Sigmoid colon (tissue), 6 donors: ENCODE measurements at regions not wholly inside any gene's neighbourhood (a gene's known extent, or its start where the extent isn't known, plus 50 kb on each side); places are given as distances from the start of the nearest gene placed in this dataset.

Experiments used
- DNase-seq: peaks from one replicate; pipeline ENCODE4 v3.0.0-alpha.2; 2019
- H3K27ac ChIP-seq, 4 donors: fragments of 200-600 bp; sonication (generic); one replicate each; pipeline ENCODE4 v1.5.1; 2016 to 2019; ENCODE audit warnings: mild to moderate bottlenecking in 1 of 4
- H3K27me3 ChIP-seq, 3 donors: fragments of 200-600 bp; sonication (generic); one replicate each; pipeline ENCODE4 v1.5.1; 2019; ENCODE audit warnings: mild to moderate bottlenecking in 1 of 3
- H3K36me3 ChIP-seq, 4 donors: fragments of 200-600 bp; sonication (generic); one replicate each; pipeline ENCODE4 v1.5.1; 2016 to 2019
- H3K4me1 ChIP-seq, 4 donors: fragments of 200-600 bp; sonication (generic); one replicate each; pipeline ENCODE4 v1.5.1; 2017 to 2019
- H3K4me3 ChIP-seq, 4 donors: fragments of 200-600 bp; sonication (generic); one replicate each; pipeline ENCODE4 v1.5.1; 2017 to 2019; ENCODE audit warnings: mild to moderate bottlenecking in 2 of 4, moderate library complexity in 1 of 4
- H3K9me3 ChIP-seq, 4 donors: fragments of 200-600 bp in 3 of 4; sonication (generic) in 3 of 4; one replicate each; pipeline versions ENCODE4 v1.5.1 to v1.6.1; 2013 to 2019
- CTCF ChIP-seq, 4 experiments: fragments of 450-650 bp in 3 of 4; fragments of 200-600 bp in 1 of 4; IDR thresholded peaks; one replicate each; pipeline ENCODE4 v1.5.1; 2016 to 2019; ENCODE audit warnings: antibody characterized with exemption in 4 of 4, mild to moderate bottlenecking in 3 of 4, moderate library complexity in 2 of 4
- EP300 ChIP-seq, 4 donors: sonication (generic); formaldehyde crosslinking; IDR thresholded peaks; one replicate each; pipeline ENCODE4 v1.6.1; 2017; ENCODE audit warnings: antibody characterized with exemption in 4 of 4
- POLR2A ChIP-seq, 2 donors: fragments of 450-650 bp; IDR thresholded peaks; one replicate each; pipeline ENCODE4 v1.6.1; 2016; ENCODE audit warnings: antibody characterized with exemption in 2 of 2, mild to moderate bottlenecking in 2 of 2, moderate library complexity in 2 of 2
- POLR2AphosphoS5 ChIP-seq, 4 donors: sonication (generic); formaldehyde crosslinking; IDR thresholded peaks; one replicate each; pipeline ENCODE4 v1.6.1; 2017; ENCODE audit warnings: antibody characterized with exemption in 4 of 4
- WGBS, 2 donors: extraction: QIAGEN DNeasy Blood & Tissue Kit; methylation state at CpG; one replicate each; pipeline ENCODE4 v1.1.7; 2013; 5-methylcytosine and 5-hydroxymethylcytosine counted together
- intact Hi-C: fragments of 100-400 bp; cut with DNase I; formaldehyde crosslinking; loops from one replicate; pipeline ENCODE4 v1.15.1; 2023
- donor health status: healthy with polysubstance abuse.
- donor health status: healthy.

- WGBS, 2 donors, result 54 to 78% methylated on average over 13 of the region's 13 CpGs
- H3K4me1 ChIP-seq, result no peaks in the 10 kb centered on the region
Measured at GRCh38 chr4:181234951-181235680, 1008.1 kb upstream of the TENM3 start.

GRCh38 chr4:181245326-181245725, 997.9 kb upstream of the TENM3 start:
- intact Hi-C loops, result no loop called here
- Histone ChIP-seq H3K4me1 (no peaks in the 10 kb centered on the region), H3K27ac (no peak overlapping the region), H3K4me3 (no peak overlapping the region), H3K27me3 (no peaks in the 10 kb centered on the region), H3K36me3 (no peaks in the 10 kb centered on the region), H3K9me3 (no peaks in the 10 kb centered on the region)
- TF ChIP-seq POLR2A (IDR thresholded peaks at IDR 0.05) (no peak), CTCF (IDR thresholded peaks at IDR 0.05) (no peak), EP300 (IDR thresholded peaks at IDR 0.05) (no peak), POLR2AphosphoS5 (IDR thresholded peaks at IDR 0.05) (no peak)
- WGBS, 2 donors, result 89 to 92% methylated on average over 6 of the region's 6 CpGs
- DNase-seq, result no peak

More at GRCh38 chr4:181234951-181235680, 1008.1 kb upstream of the TENM3 start:
- Histone ChIP-seq H3K9me3 (no peaks in the 10 kb centered on the region), H3K27me3 (no peaks in the 10 kb centered on the region), H3K27ac (no peak overlapping the region), H3K36me3 (no peaks in the 10 kb centered on the region), H3K4me3 (no peak overlapping the region)
- intact Hi-C loops, result no loop called here
- no peak for DNase-seq
- TF ChIP-seq POLR2AphosphoS5 (IDR thresholded peaks at IDR 0.05) (no peak), CTCF (IDR thresholded peaks at IDR 0.05) (no peak), EP300 (IDR thresholded peaks at IDR 0.05) (no peak), POLR2A (IDR thresholded peaks at IDR 0.05) (no peak)

GRCh38 chr4:181249031-181249430, 994.2 kb upstream of the TENM3 start:
- no peak for DNase-seq
- Histone ChIP-seq H3K27ac (no peak overlapping the region), H3K4me3 (no peak overlapping the region), H3K27me3 (no peaks in the 10 kb centered on the region), H3K9me3 (no peaks in the 10 kb centered on the region), H3K4me1 (no peaks in the 10 kb centered on the region), H3K36me3 (no peaks in the 10 kb centered on the region)
- WGBS, 2 donors, result 59 to 76% methylated on average over 4 of the region's 4 CpGs
- no peak for TF ChIP-seq POLR2A (IDR thresholded peaks at IDR 0.05)
- no peak for TF ChIP-seq EP300 (IDR thresholded peaks at IDR 0.05)
- TF ChIP-seq CTCF (IDR thresholded peaks at IDR 0.05), result no peak
- intact Hi-C loops, result no loop called here

GRCh38 chr4:181254771-181255170, 988.4 kb upstream of the TENM3 start:
- no peaks in the 10 kb centered on the region for H3K4me1 ChIP-seq
- intact Hi-C loops, result no loop called here
- H3K27me3 ChIP-seq, result no peaks in the 10 kb centered on the region
- WGBS, 2 donors, result 58 to 68% methylated on average over 6 of the region's 6 CpGs
- H3K4me3 ChIP-seq, result no peak overlapping the region
- H3K9me3 ChIP-seq, result no peaks in the 10 kb centered on the region
- no peaks in the 10 kb centered on the region for H3K36me3 ChIP-seq
- H3K27ac ChIP-seq, result no peak overlapping the region
- DNase-seq, result no peak
- TF ChIP-seq POLR2AphosphoS5 (IDR thresholded peaks at IDR 0.05) (no peak), CTCF (IDR thresholded peaks at IDR 0.05) (no peak), POLR2A (IDR thresholded peaks at IDR 0.05) (no peak), EP300 (IDR thresholded peaks at IDR 0.05) (no peak)

GRCh38 chr4:181258569-181258968, 984.6 kb upstream of the TENM3 start:
- 8% methylated on average over 2 of the region's 2 CpGs for WGBS, 2 donors
- TF ChIP-seq POLR2A (IDR thresholded peaks at IDR 0.05), result no peak
- TF ChIP-seq CTCF (IDR thresholded peaks at IDR 0.05), result no peak
- no peak for TF ChIP-seq EP300 (IDR thresholded peaks at IDR 0.05)
- TF ChIP-seq POLR2AphosphoS5 (IDR thresholded peaks at IDR 0.05), result no peak

More at GRCh38 chr4:181258569-181258968, 984.6 kb upstream of the TENM3 start:
- Histone ChIP-seq H3K36me3 (no peaks in the 10 kb centered on the region), H3K4me1 (no peaks in the 10 kb centered on the region), H3K4me3 (no peak overlapping the region), H3K27ac (no peak overlapping the region), H3K27me3 (no peaks in the 10 kb centered on the region), H3K9me3 (no peaks in the 10 kb centered on the region)
- intact Hi-C loops, result no loop called here
- DNase-seq, result no peak
